C4-2B (cell line): ENCODE measurements at regions not wholly inside any gene's neighbourhood (a gene's known extent, or its start where the extent isn't known, plus 50 kb on each side); places are given as distances from the start of the nearest gene placed in this dataset.

Experiments used
- ZFX ChIP-seq: fragments of 450-650 bp; IDR thresholded peaks from 2 replicates; pipeline ENCODE4 v1.6.1; 2017
- TF ChIP-seq, protein P1 (sequence below): fragments of 450-650 bp; conservative IDR thresholded peaks from 2 replicates; pipeline ENCODE4 v1.5.1; 2017; ENCODE audit warnings: mild to moderate bottlenecking

DNA sequence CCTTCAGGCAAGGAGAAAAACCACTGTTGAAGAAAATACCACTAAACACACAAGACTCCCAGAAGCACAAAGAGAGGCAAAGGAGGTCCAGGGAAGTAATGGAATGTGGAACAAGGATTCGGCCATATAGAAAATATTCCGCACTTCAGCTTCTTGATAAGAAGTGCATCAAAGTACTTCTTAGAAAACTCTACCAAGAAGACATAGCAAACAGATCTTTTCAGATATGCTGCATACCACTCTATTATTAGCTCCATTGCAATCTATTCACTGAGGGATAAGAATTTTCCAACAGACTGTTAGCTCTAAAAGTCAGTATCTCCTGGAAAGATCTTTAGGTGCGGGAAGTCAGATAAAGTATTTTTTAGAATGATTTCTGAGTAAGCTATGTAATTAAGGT lies 231.8 kb downstream of the WDR11 start:
- TF ChIP-seq, protein P1, sequence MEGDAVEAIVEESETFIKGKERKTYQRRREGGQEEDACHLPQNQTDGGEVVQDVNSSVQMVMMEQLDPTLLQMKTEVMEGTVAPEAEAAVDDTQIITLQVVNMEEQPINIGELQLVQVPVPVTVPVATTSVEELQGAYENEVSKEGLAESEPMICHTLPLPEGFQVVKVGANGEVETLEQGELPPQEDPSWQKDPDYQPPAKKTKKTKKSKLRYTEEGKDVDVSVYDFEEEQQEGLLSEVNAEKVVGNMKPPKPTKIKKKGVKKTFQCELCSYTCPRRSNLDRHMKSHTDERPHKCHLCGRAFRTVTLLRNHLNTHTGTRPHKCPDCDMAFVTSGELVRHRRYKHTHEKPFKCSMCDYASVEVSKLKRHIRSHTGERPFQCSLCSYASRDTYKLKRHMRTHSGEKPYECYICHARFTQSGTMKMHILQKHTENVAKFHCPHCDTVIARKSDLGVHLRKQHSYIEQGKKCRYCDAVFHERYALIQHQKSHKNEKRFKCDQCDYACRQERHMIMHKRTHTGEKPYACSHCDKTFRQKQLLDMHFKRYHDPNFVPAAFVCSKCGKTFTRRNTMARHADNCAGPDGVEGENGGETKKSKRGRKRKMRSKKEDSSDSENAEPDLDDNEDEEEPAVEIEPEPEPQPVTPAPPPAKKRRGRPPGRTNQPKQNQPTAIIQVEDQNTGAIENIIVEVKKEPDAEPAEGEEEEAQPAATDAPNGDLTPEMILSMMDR = no peak
- no peak for TF ChIP-seq ZFX
